Esophagus (tissue), 2 donors: ENCODE measurements at regions not wholly inside any gene's neighbourhood (a gene's known extent, or its start where the extent isn't known, plus 50 kb on each side); places are given as distances from the start of the nearest gene placed in this dataset.

Experiments
- H3K27ac ChIP-seq, 2 donors: one replicate each; pipeline ENCODE4 v1.5.1; 2013; ENCODE audit warnings: low read depth in 2 of 2, mild to moderate bottlenecking in 2 of 2, inconsistent platforms in 1 of 2, low read length in 1 of 2, moderate library complexity in 1 of 2
- H3K27me3 ChIP-seq, 2 donors: one replicate each; pipeline ENCODE4 v1.6.1; 2013; ENCODE audit warnings: low read length in 2 of 2, control low read depth in 1 of 2, mild to moderate bottlenecking in 1 of 2; ENCODE audit not compliant: insufficient read depth in 2 of 2, control insufficient read depth in 1 of 2
- H3K36me3 ChIP-seq, 2 donors: one replicate each; pipeline ENCODE4 v1.6.1; 2013; ENCODE audit warnings: low read length in 1 of 2; ENCODE audit not compliant: control insufficient read depth in 2 of 2, insufficient read depth in 2 of 2
- H3K4me1 ChIP-seq, 2 donors: one replicate each; pipeline ENCODE4 v1.6.1; 2013; ENCODE audit warnings: low read length in 1 of 2; ENCODE audit not compliant: control insufficient read depth in 2 of 2, insufficient read depth in 2 of 2
- H3K4me3 ChIP-seq, 2 donors: one replicate each; pipeline ENCODE4 v1.5.1; 2013; ENCODE audit warnings: low read length in 2 of 2, mild to moderate bottlenecking in 2 of 2, low read depth in 1 of 2, moderate library complexity in 1 of 2
- H3K9me3 ChIP-seq, 2 donors: one replicate each; pipeline ENCODE4 v1.6.1; 2013; ENCODE audit warnings: mild to moderate bottlenecking in 2 of 2, low read depth in 1 of 2, low read length in 1 of 2, moderate library complexity in 1 of 2; ENCODE audit not compliant: control insufficient read depth in 2 of 2, insufficient read depth in 1 of 2
- WGBS, 2 donors: extraction: QIAGEN DNeasy Blood & Tissue Kit; methylation state at CpG; one replicate each; pipeline ENCODE4 v1.1.7; 2013; 5-methylcytosine and 5-hydroxymethylcytosine counted together
- donor health status: healthy with polysubstance abuse.
- donor health status: Bipolar disorder and iron deficiency.

DNA sequence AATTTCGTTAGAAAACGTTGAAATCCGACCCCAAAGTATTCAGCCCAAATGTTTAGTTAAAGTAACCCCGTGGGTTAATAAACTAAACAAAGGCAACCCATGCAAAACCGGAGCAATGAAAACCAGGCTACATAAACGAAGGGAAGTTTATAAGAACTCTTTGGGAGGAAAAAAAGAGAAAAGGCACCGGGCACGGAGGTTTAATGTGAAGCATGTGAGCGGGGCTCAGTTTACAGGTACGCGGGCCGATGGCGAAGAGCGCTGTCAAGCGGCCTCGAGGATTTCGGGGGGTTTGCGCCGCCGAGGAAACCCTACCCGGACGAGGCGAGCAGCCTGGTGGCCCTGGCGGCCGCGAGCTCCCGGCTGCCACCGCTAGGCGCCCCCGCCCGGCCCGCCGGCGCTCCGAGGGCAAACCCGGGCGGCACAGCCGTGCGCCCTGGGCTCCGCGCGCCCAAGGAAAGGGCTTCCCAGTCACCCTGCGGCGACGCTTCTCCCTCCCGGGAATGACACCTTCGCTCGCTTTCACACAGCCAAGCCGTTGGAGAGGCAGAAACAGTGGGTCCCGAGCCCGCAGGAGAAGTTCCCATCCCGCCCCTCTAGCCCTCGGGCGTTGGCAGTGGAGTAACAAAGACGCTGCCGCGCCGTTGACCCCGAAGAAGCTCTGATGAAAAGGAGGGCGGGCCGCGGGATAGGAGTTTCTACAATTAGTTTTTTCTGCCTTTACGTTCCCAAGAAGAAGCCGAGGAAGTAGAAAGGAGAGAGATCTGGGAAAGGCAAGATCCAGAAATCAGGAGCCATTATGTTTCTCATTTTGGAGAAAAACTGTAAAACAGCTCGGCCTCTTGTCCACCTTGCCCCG, 126.0 kb downstream of the TMEM174 start:
- Histone ChIP-seq H3K27me3 (peaks cover 13 to 48% of the 10 kb centered on the region in 2 donors), H3K27ac (no peak overlapping the region), H3K4me1 (peaks cover 4 to 12% of the 10 kb centered on the region in 2 donors), H3K36me3 (no peaks in the 10 kb centered on the region), H3K9me3 (peaks cover 0 to 6% of the 10 kb centered on the region in 2 donors), H3K4me3 (peak overlapping the region in 1 of 2 donors; percentile 27)
- WGBS, 2 donors, result 5% methylated on average over 61 to 66 of the region's 66 CpGs

DNA sequence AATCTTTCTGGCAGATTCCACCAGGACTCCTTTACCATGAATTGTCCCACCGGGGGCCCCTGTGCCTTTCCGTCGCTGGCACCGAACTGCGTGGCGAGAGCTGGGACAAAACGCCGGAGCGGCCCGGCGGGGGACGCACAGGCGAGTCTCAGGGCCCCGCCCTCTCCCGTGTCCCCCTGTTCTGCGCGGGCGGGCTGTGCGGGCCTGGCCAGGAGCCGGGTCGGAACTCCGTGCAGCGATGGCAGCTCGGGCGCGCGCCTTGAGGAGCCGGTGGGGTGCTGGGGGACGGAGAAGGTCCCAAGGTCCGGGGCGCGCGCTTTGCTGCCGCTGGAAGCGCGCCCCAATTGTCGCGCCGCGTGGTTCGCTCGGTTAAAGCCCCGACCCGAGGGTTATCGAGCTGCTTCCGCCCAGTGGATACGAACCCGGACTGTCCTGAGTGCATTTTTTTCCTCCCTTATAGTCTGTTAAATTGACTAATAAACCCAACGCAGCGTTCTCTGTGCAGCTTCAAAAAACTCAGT, 125.3 kb downstream of the TMEM174 start:
- Histone ChIP-seq H3K4me3 (peak overlapping the region in 1 of 2 donors; percentile 27), H3K27ac (no peak overlapping the region), H3K4me1 (peaks cover 4 to 10% of the 10 kb centered on the region in 2 donors), H3K36me3 (no peaks in the 10 kb centered on the region), H3K27me3 (peaks cover 12 to 44% of the 10 kb centered on the region in 2 donors), H3K9me3 (peaks cover 0 to 4% of the 10 kb centered on the region in 2 donors)
- 13 to 19% methylated on average over 50 of the region's 50 CpGs for WGBS, 2 donors

DNA sequence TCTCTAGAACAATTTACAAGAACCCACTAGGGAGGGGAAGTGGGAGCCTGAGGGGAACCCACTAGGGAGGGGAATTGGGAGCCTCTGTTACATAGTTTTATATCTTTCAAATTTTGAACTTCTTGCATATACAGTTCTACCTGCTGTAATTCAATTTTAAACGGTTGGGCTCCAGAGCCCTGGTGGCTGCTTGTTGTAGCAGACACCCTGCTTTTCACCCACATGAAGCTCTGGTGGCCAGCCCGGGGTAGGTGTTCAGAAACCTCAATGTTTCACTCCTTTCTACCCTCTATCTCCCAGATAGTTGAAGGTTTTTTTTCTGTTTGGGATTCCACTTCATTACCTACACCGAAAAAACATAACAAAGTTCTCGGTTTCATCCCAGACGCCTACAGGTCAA, 124.4 kb downstream of the TMEM174 start:
- peaks cover 12 to 39% of the 10 kb centered on the region in 2 donors for H3K27me3 ChIP-seq
- H3K9me3 ChIP-seq, result peaks cover 0 to 1% of the 10 kb centered on the region in 2 donors
- H3K4me1 ChIP-seq, result peaks cover 4% of the 10 kb centered on the region in 2 donors
- no peaks in the 10 kb centered on the region for H3K36me3 ChIP-seq
- H3K27ac ChIP-seq, result no peak overlapping the region
- H3K4me3 ChIP-seq, result no peak overlapping the region
- WGBS, 2 donors, result 55 to 65% methylated on average over 5 of the region's 5 CpGs

DNA sequence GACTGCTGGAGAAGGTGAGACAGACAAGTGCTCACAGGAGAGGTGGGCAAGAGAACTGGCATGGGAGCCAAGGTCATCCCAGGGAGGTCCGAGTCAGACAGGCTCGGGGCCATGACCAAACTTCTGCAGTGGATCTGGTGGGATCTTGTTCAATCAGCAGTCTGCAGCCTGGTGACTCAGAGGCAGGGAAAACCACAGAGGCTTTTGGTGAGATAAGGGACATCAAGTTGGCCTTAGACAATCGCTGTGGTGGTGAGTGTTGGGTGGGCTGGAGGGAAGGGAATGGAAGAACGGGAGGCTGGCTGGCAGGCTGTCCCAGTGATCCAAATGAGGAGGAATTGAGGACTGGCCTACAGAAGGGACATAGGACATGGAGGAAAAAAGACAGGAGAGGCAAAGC, 123.8 kb downstream of the TMEM174 start:
- peaks cover 0 to 1% of the 10 kb centered on the region in 2 donors for H3K9me3 ChIP-seq
- peaks cover 9 to 38% of the 10 kb centered on the region in 2 donors for H3K27me3 ChIP-seq
- no peaks in the 10 kb centered on the region for H3K36me3 ChIP-seq
- H3K27ac ChIP-seq, result no peak overlapping the region
- H3K4me1 ChIP-seq, result peaks cover 4% of the 10 kb centered on the region in 2 donors
- WGBS, 2 donors, result 51 to 54% methylated on average over 4 of the region's 4 CpGs
- no peak overlapping the region for H3K4me3 ChIP-seq

DNA sequence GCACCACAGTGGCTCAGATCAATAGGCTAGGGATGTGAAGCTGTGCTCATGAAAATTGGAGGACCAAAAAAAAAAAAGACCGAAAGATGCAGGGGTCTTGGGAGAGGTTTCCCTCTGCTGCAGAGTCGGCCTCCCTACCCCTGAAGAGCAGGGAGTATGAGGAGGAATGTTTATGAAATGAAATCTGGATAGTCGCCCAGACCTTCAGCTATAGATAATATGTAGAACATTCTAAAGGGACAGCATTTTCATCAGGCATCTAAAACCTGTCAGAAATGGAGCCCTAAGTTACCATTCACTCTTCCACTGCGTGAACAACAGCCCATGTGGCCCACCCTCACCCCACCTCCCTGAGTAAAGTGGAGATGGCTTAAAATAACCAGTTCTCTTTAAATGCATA, 122.9 kb downstream of the TMEM174 start:
- WGBS, 2 donors, result 62 to 64% methylated on average over 4 of the region's 4 CpGs
- H3K4me3 ChIP-seq, result no peak overlapping the region
- H3K4me1 ChIP-seq, result peaks cover 4% of the 10 kb centered on the region in 2 donors
- no peak overlapping the region for H3K27ac ChIP-seq
- H3K9me3 ChIP-seq, result peaks cover 0 to 1% of the 10 kb centered on the region in 2 donors
- peaks cover under 1 to 30% of the 10 kb centered on the region in 2 donors for H3K27me3 ChIP-seq
- H3K36me3 ChIP-seq, result no peaks in the 10 kb centered on the region

DNA sequence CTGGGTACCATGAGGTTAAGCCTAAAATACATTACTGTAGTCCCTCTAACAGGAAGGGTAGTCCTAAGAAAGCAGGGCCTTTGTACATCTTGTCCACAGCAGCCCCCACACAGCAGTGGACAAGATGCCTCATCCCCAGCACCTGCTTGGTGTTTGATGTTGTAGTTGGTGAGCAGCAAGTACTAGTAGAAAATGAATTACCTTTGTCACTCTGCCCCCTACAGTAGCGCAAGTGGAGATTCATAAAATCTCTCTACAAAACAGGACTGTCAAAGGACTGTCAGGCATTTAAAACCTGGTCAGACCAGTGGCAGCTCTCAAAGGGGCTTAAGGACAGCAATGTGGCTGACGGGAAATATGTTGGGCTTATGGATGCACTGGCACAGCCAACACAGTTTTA, 122.5 kb downstream of the TMEM174 start:
- no peak overlapping the region for H3K27ac ChIP-seq
- 59 to 65% methylated on average over 2 of the region's 2 CpGs for WGBS, 2 donors
- no peak overlapping the region for H3K4me3 ChIP-seq
- peaks cover 4% of the 10 kb centered on the region in 2 donors for H3K4me1 ChIP-seq
- H3K27me3 ChIP-seq, result peaks cover 0 to 25% of the 10 kb centered on the region in 2 donors
- no peaks in the 10 kb centered on the region for H3K9me3 ChIP-seq
- no peaks in the 10 kb centered on the region for H3K36me3 ChIP-seq

DNA sequence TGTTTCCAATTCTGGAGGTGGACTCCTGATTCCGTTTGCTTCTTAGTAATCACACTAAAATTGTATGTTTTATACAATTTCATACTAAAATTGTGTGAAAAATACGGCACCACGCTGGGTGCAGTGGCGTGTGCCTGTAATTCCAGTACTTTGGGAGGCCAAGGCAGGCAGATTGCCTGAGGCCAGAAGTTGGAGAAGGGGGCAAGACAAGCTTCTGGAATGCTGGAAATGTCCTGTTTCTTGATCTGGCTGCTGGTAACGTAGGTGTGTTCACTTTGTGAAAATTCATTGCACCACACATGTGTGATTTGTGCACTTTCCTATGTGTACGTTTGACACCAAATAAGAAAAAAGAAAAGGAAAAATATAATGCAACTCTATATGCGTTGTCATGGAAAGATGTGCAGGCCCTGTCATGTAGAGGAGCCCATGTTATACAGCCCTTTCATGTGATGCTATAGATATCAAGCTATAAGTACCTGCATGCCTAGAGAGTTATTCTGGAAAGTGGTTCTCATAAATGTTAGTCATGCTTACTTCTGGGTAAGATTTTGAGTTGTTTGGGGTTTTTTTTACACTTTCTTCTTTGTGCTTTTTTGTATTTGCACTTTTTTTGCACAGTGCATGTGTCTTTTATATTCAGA, 119.9 kb downstream of the TMEM174 start:
- Histone ChIP-seq H3K27me3 (peaks cover 0 to 13% of the 10 kb centered on the region in 2 donors), H3K36me3 (no peaks in the 10 kb centered on the region), H3K27ac (no peak overlapping the region), H3K4me3 (no peak overlapping the region), H3K4me1 (no peaks in the 10 kb centered on the region), H3K9me3 (no peaks in the 10 kb centered on the region)
- 71 to 72% methylated on average over 7 of the region's 7 CpGs for WGBS, 2 donors

DNA sequence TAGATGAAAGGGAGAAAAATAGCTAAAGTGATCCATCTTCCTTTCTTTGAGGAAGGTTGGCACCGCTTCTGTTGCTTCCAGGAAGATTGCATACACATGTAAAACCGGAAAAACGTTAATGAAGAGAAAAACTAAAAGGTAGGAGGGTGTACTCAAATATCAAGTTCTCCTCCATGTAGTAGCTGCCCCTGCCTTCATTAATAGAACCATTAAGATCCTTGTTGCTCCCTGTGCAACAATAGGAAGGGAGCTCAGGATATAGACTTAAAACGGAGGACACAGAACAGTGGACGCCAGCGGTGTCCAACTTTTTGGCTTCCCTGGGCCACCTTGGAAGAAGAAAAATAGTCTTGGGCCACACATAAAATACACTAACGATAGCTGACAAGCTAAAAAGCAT, 118.9 kb downstream of the TMEM174 start:
- H3K36me3 ChIP-seq, result no peaks in the 10 kb centered on the region
- peaks cover 0 to 3% of the 10 kb centered on the region in 2 donors for H3K27me3 ChIP-seq
- no peaks in the 10 kb centered on the region for H3K4me1 ChIP-seq
- no peak overlapping the region for H3K27ac ChIP-seq
- no peak overlapping the region for H3K4me3 ChIP-seq
- H3K9me3 ChIP-seq, result no peaks in the 10 kb centered on the region
- WGBS, 2 donors, result 83 to 85% methylated on average over 7 of the region's 7 CpGs

DNA sequence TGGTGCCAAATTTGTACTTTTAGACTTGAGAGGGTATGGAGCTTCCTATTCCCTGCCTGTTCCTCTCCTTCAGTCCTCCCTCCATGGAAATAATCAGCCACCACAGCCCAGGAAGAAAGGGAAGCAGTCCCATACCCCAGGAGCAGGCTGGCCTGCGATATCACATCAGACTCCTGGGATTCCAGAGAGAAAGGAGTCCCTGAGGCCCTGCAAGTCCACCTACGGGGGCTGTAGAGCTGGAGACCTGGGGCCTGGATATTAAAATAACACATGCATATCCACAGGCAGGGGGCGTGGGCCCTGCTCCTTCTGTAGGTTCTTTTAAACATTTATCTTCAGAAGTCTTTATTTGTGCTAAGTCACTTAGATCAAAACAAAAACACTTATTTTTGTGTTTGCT, 117.2 kb downstream of the TMEM174 start:
- H3K27me3 ChIP-seq, result no peaks in the 10 kb centered on the region
- H3K36me3 ChIP-seq, result no peaks in the 10 kb centered on the region
- H3K4me1 ChIP-seq, result no peaks in the 10 kb centered on the region
- H3K9me3 ChIP-seq, result no peaks in the 10 kb centered on the region
- no peak overlapping the region for H3K4me3 ChIP-seq
- no peak overlapping the region for H3K27ac ChIP-seq
- 79 to 80% methylated on average over 3 of the region's 3 CpGs for WGBS, 2 donors
